OCI-LY7 (cell line): ENCODE measurements at regions not wholly inside any gene's neighbourhood (a gene's known extent, or its start where the extent isn't known, plus 50 kb on each side); places are given as distances from the start of the nearest gene placed in this dataset.

Experiments used
- BruUV-seq: library from RNA; stranded (reverse); fragments of 400-500 nt; replicated peaks from 2 replicates; lab custom pipeline; 2021; lab: Mats Ljungman, UMichigan
- CTCF ChIA-PET: fragments of 300-600 bp; sonication (Branson Sonifier 250); formaldehyde crosslinking; loops from one replicate; lab custom pipeline; 2022; ENCODE audit warnings: antibody characterized with exemption; ENCODE audit not compliant: unreplicated experiment; lab: Charles Lee
- POLR2A ChIA-PET: fragments of 300-600 bp; sonication (Branson Sonifier 250); formaldehyde crosslinking; loops from one replicate; lab custom pipeline; 2022; ENCODE audit warnings: antibody characterized with exemption; lab: Charles Lee
- DNase-seq: peaks from one replicate; pipeline ENCODE4 v3.0.0-alpha.2; 2015; ENCODE audit warnings: low spot score
- H2AFZ ChIP-seq: fragments of 200-600 bp; sonication (generic), shearing (Covaris generic); 2 replicates; pipeline ENCODE4 v1.6.1; 2014; ENCODE audit warnings: mild to moderate bottlenecking, antibody characterized with exemption, low read length, moderate library complexity
- H3K27ac ChIP-seq: fragments of 200-600 bp; sonication (generic); 2 replicates; pipeline ENCODE4 v1.5.1; 2014; ENCODE audit warnings: mixed run types, low read depth, mild to moderate bottlenecking, moderate library complexity, low read length, inconsistent platforms; ENCODE audit not compliant: poor library complexity, severe bottlenecking
- H3K36me3 ChIP-seq: fragments of 200-600 bp; sonication (generic); 2 replicates; pipeline ENCODE4 v1.6.1; 2014; ENCODE audit warnings: mild to moderate bottlenecking, antibody characterized with exemption, low read length, moderate library complexity, mixed read lengths; ENCODE audit not compliant: insufficient read depth
- H3K4me1 ChIP-seq: fragments of 200-600 bp; sonication (generic); 2 replicates; pipeline ENCODE4 v1.5.1; 2014; ENCODE audit warnings: mild to moderate bottlenecking, low read length; ENCODE audit not compliant: insufficient read depth, poor library complexity, severe bottlenecking
- H3K4me2 ChIP-seq: fragments of 200-600 bp; sonication (generic); 2 replicates; pipeline ENCODE4 v1.6.1; 2014; ENCODE audit warnings: mild to moderate bottlenecking, low read length
- H3K4me3 ChIP-seq: fragments of 200-600 bp; sonication (generic); 2 replicates; pipeline ENCODE4 v1.5.1; 2014; ENCODE audit warnings: mild to moderate bottlenecking, low read depth, low read length; ENCODE audit not compliant: poor library complexity, severe bottlenecking
- H3K79me2 ChIP-seq: fragments of 200-600 bp; sonication (generic); 2 replicates; pipeline ENCODE4 v1.6.1; 2016; ENCODE audit warnings: low read depth, mild to moderate bottlenecking, low read length, moderate library complexity, mixed read lengths; ENCODE audit not compliant: insufficient read depth
- H3K9me2 ChIP-seq: fragments of 200-600 bp; sonication (generic); 2 replicates; pipeline ENCODE4 v1.6.1; 2016; ENCODE audit warnings: mild to moderate bottlenecking, low read length, mixed read lengths; ENCODE audit not compliant: insufficient read depth
- H3K9me3 ChIP-seq: fragments of 200-600 bp; sonication (generic); 2 replicates; pipeline ENCODE4 v1.6.1; 2014; ENCODE audit warnings: mild to moderate bottlenecking, mixed run types, low read length, mixed read lengths
- H4K20me1 ChIP-seq: fragments of 200-600 bp; sonication (generic); 2 replicates; pipeline ENCODE4 v1.6.1; 2014; ENCODE audit warnings: mild to moderate bottlenecking, antibody characterized with exemption, low read length, moderate library complexity, mixed read lengths; ENCODE audit not compliant: insufficient read depth
- EZH2phosphoT487 ChIP-seq: fragments of 200-600 bp; sonication (generic); IDR thresholded peaks from 2 replicates; pipeline ENCODE4 v1.6.1; 2018; ENCODE audit warnings: low read depth, borderline replicate concordance, mild to moderate bottlenecking, mixed run types, antibody characterized with exemption, low read length, moderate library complexity, mixed read lengths
- intact Hi-C: fragments of 100-400 bp; cut with micrococcal nuclease; formaldehyde crosslinking; loops from one replicate; pipeline ENCODE4 v1.10.0; 2022; ENCODE audit not compliant: unreplicated experiment
- TF ChIP-seq, protein P1 (sequence below): fragments of 200-600 bp; sonication (generic); conservative IDR thresholded peaks from 2 replicates; pipeline ENCODE4 v1.5.1; 2014; ENCODE audit warnings: mild to moderate bottlenecking, antibody characterized with exemption, low read length, moderate library complexity, mixed read lengths

DNA sequence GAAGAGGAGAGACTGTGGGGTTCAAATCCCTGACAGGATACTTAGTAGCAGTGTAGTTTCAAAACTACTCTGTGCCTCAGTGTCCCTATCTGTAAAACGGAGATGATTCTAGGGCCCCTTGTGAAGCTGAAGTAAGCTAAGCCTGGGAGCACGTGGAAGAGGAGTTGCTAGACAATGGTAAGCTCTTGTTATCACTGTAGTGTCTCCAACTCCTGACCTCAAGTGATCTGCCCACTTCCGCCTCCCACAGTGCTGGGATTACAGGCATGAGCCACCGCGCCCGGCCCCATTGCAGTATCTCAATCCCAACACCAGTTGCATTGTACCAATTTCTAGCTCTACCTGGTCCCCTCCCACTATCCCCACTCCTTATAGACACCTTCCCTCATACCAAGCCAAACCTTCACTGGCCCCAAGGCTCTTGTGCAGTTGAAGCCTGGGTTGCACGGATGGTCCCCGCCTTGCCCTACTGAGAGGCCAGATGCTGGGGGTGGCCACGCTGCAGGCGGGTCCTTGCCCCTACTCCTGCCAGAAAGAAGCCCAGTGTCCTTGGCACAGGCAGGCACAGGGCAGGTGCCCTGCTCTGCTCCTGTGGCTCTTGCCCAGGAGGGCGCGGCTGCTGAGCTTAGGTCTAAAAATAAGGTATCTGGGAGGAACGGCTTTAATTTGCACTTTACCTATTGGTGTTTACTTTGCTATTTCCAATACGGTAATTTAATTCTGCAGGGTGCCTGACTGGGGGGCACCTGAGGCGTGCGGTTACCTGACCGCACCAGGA lies 118.1 kb downstream of the VEGFA start:
- CTCF ChIA-PET = no interaction called here
- H3K4me1 ChIP-seq = peaks cover 18% of the 10 kb centered on the region
- H3K9me3 ChIP-seq = no peaks in the 10 kb centered on the region
- H2AFZ ChIP-seq = no peak overlapping the region
- no peaks in the 10 kb centered on the region for H3K36me3 ChIP-seq
- no peak overlapping the region for H3K4me2 ChIP-seq
- TF ChIP-seq, protein P1, sequence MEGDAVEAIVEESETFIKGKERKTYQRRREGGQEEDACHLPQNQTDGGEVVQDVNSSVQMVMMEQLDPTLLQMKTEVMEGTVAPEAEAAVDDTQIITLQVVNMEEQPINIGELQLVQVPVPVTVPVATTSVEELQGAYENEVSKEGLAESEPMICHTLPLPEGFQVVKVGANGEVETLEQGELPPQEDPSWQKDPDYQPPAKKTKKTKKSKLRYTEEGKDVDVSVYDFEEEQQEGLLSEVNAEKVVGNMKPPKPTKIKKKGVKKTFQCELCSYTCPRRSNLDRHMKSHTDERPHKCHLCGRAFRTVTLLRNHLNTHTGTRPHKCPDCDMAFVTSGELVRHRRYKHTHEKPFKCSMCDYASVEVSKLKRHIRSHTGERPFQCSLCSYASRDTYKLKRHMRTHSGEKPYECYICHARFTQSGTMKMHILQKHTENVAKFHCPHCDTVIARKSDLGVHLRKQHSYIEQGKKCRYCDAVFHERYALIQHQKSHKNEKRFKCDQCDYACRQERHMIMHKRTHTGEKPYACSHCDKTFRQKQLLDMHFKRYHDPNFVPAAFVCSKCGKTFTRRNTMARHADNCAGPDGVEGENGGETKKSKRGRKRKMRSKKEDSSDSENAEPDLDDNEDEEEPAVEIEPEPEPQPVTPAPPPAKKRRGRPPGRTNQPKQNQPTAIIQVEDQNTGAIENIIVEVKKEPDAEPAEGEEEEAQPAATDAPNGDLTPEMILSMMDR = no peak
- TF ChIP-seq EZH2phosphoT487 = no peak
- H3K27ac ChIP-seq = no peak overlapping the region
- intact Hi-C loops = no loop called here
- H3K79me2 ChIP-seq = no peaks in the 10 kb centered on the region
- no peak for DNase-seq
- POLR2A ChIA-PET = interaction anchor here (0.6 kb wide), 1 partner anchor 23 kb away, joined by 3 read pairs; no protein-coding TSS in a partner anchor
- H3K4me3 ChIP-seq = no peak overlapping the region
- H4K20me1 ChIP-seq = no peaks in the 10 kb centered on the region
- no TSS peak for BruUV-seq
- H3K9me2 ChIP-seq = no peaks in the 10 kb centered on the region

DNA sequence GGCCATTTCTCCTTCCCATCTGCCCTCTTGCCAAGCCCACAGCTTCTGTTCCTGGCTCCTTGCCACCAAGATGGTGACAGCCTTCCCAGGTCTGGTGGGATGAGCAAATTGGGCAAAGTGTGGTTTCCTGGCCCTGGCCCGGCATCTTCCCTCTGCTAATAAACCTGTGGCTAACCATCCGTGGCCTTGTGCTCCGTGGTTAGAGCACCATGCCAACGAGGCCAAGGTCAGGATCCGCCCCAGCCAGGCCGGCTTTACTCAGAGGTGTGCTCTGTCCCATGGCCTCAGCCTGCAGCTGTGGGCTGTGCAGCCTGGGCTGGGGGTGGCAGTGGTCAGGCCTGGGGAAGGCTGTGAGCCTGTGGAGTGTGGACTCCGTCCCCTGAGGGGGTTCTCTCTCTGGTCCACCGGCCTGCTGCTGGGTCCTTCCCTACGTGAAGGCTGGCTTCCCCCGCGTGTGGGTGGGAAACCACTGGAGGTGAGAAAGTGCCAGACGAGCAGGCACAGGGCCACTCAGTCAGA lies 117.4 kb downstream of the VEGFA start:
- intact Hi-C loops = no loop called here
- no peaks in the 10 kb centered on the region for H3K79me2 ChIP-seq
- H3K4me3 ChIP-seq = no peak overlapping the region
- no peaks in the 10 kb centered on the region for H3K9me2 ChIP-seq
- DNase-seq = no peak
- CTCF ChIA-PET = no interaction called here
- no peak overlapping the region for H3K4me2 ChIP-seq
- H3K4me1 ChIP-seq = peaks cover 18% of the 10 kb centered on the region
- H3K27ac ChIP-seq = no peak overlapping the region
- no TSS peak for BruUV-seq
- no peak overlapping the region for H2AFZ ChIP-seq
- no peaks in the 10 kb centered on the region for H3K9me3 ChIP-seq
- POLR2A ChIA-PET = no interaction called here
- H4K20me1 ChIP-seq = no peaks in the 10 kb centered on the region
- H3K36me3 ChIP-seq = no peaks in the 10 kb centered on the region
- no peak for TF ChIP-seq EZH2phosphoT487
- TF ChIP-seq, protein P1 = no peak

DNA sequence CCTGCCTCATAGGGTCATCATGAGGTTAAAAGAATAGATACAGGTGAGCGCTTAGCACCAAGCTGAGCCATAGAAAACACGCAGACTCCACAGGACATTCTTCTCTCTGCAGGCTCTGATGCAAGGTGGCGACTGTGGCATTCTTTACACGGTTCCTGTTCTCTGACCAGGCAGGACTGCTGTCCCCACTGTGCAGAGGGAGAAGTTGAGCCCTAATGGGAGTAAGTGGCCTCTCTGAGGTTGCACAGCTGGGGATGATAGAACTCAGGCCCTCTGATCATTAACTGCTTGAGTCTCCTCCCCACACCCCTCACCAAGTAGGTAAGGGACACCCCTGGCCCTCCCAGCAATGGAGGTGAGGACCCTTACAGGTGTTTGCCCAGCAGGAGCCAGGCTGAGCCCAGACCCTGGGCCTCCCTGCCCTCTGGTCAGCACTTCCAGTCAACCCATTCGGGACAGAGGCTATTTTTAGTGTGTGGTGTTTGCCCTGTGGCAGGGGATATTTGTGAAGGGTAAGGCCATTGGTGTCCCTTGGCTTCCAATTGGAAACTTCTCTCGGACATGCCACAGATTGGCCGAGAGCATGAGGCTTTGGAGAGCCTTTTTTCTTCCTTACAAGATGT lies 116.8 kb downstream of the VEGFA start:
- H3K9me2 ChIP-seq = no peaks in the 10 kb centered on the region
- no peak overlapping the region for H2AFZ ChIP-seq
- H3K9me3 ChIP-seq = no peaks in the 10 kb centered on the region
- intact Hi-C loops = no loop called here
- H3K4me2 ChIP-seq = no peak overlapping the region
- ChIA-PET POLR2A (no interaction called here), CTCF (no interaction called here)
- H3K4me1 ChIP-seq = peaks cover 18% of the 10 kb centered on the region
- no peaks in the 10 kb centered on the region for H4K20me1 ChIP-seq
- no TSS peak for BruUV-seq
- no peak for DNase-seq
- H3K4me3 ChIP-seq = no peak overlapping the region
- no peaks in the 10 kb centered on the region for H3K36me3 ChIP-seq
- no peak overlapping the region for H3K27ac ChIP-seq
- no peaks in the 10 kb centered on the region for H3K79me2 ChIP-seq
- TF ChIP-seq, protein P1 = no peak
- TF ChIP-seq EZH2phosphoT487 = no peak
